ENCODE measurements at regions not wholly inside any gene's neighbourhood (a gene's known extent, or its start where the extent isn't known, plus 50 kb on each side); places are given as distances from the start of the nearest gene placed in this dataset.

DNA sequence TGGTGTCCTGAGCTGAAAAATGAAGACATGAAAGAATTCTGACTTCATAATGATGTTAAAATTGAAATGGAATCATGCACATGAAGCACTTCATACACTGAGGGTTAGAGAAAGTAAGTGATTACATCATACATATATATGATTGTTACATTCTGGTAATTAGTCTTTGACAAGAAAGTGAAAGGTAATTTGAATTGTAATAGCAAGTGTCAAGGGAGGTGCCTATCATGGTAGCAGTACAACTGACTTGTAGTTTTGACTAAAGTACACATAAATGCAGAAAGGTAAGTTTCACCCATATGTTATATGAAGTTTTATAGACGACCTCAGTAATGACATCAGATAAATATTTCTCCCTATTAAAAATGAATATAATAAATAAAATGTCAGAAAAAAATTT lies 1325.0 kb upstream of the GOT2 start:
- TF ChIP-seq, protein P1, sequence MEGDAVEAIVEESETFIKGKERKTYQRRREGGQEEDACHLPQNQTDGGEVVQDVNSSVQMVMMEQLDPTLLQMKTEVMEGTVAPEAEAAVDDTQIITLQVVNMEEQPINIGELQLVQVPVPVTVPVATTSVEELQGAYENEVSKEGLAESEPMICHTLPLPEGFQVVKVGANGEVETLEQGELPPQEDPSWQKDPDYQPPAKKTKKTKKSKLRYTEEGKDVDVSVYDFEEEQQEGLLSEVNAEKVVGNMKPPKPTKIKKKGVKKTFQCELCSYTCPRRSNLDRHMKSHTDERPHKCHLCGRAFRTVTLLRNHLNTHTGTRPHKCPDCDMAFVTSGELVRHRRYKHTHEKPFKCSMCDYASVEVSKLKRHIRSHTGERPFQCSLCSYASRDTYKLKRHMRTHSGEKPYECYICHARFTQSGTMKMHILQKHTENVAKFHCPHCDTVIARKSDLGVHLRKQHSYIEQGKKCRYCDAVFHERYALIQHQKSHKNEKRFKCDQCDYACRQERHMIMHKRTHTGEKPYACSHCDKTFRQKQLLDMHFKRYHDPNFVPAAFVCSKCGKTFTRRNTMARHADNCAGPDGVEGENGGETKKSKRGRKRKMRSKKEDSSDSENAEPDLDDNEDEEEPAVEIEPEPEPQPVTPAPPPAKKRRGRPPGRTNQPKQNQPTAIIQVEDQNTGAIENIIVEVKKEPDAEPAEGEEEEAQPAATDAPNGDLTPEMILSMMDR (IDR thresholded peaks at IDR 0.05; ENCODE audit: low read depth, low read length, poor library complexity, severe bottlenecking): no peak
- TF ChIP-seq EZH2phosphoT487 (IDR thresholded peaks at IDR 0.05; ENCODE audit: borderline replicate concordance, low read length): no peak

Measured in DOHH2 (cell line).